Parathyroid adenoma (tissue), 2 donors: ENCODE measurements at regions not wholly inside any gene's neighbourhood (a gene's known extent, or its start where the extent isn't known, plus 50 kb on each side); places are given as distances from the start of the nearest gene placed in this dataset.

Source experiments
- H2AFZ ChIP-seq: fragments of 300-600 bp; sonication (generic); one replicate; pipeline ENCODE4 v1.7.0; 2017; ENCODE audit warnings: antibody characterized with exemption, mild to moderate bottlenecking
- H3K27ac ChIP-seq: fragments of 300-600 bp; sonication (generic); one replicate; pipeline ENCODE4 v1.7.0; 2017
- H3K27me3 ChIP-seq: fragments of 300-600 bp; sonication (generic); one replicate; pipeline ENCODE4 v1.7.0; 2017; ENCODE audit warnings: low read length; ENCODE audit not compliant: control insufficient read depth, insufficient read depth
- H3K36me3 ChIP-seq: fragments of 300-600 bp; sonication (generic); one replicate; pipeline ENCODE4 v1.7.0; 2017; ENCODE audit warnings: low read length; ENCODE audit not compliant: control insufficient read depth, insufficient read depth
- H3K4me1 ChIP-seq: fragments of 300-600 bp; sonication (generic); one replicate; pipeline ENCODE4 v1.7.0; 2017; ENCODE audit warnings: control low read depth
- H3K4me2 ChIP-seq: fragments of 300-600 bp; sonication (generic); one replicate; pipeline ENCODE4 v1.7.0; 2017; ENCODE audit warnings: low read length
- H3K4me3 ChIP-seq: fragments of 300-600 bp; sonication (generic); one replicate; pipeline ENCODE4 v1.7.0; 2017; ENCODE audit warnings: low read depth, low read length
- H3K79me2 ChIP-seq: fragments of 300-600 bp; sonication (generic); one replicate; pipeline ENCODE4 v1.7.0; 2017; ENCODE audit warnings: control low read depth
- H3K9ac ChIP-seq: fragments of 300-600 bp; sonication (generic); one replicate; pipeline ENCODE4 v1.7.0; 2017; ENCODE audit warnings: mild to moderate bottlenecking
- H3K9me3 ChIP-seq: fragments of 300-600 bp; sonication (generic); one replicate; pipeline ENCODE4 v1.7.0; 2017; ENCODE audit warnings: low read length; ENCODE audit not compliant: control insufficient read depth
- CTCF ChIP-seq: fragments of 300-600 bp; sonication (generic); IDR thresholded peaks from one replicate; pipeline ENCODE4 v1.7.0; 2017; ENCODE audit warnings: antibody characterized with exemption, mild to moderate bottlenecking
- donor health status: primary hyperparathyroidism.

- no peak overlapping the region for H2AFZ ChIP-seq
- H3K4me3 ChIP-seq = no peak overlapping the region
- no peaks in the 10 kb centered on the region for H3K79me2 ChIP-seq
- no peak overlapping the region for H3K4me2 ChIP-seq
- H3K4me1 ChIP-seq = no peaks in the 10 kb centered on the region
- H3K9ac ChIP-seq = no peak overlapping the region
- TF ChIP-seq CTCF = no peak
- no peaks in the 10 kb centered on the region for H3K27me3 ChIP-seq
- H3K27ac ChIP-seq = no peak overlapping the region
- no peaks in the 10 kb centered on the region for H3K9me3 ChIP-seq
- no peaks in the 10 kb centered on the region for H3K36me3 ChIP-seq
Measured at GRCh38 chr2:40540026-40540425, 88.1 kb upstream of the SLC8A1 start.

GRCh38 chr2:40543381-40543780 lies 91.5 kb upstream of the SLC8A1 start:
- H3K27me3 ChIP-seq = no peaks in the 10 kb centered on the region
- no peaks in the 10 kb centered on the region for H3K9me3 ChIP-seq
- H2AFZ ChIP-seq = no peak overlapping the region
- no peak overlapping the region for H3K4me2 ChIP-seq
- no peaks in the 10 kb centered on the region for H3K4me1 ChIP-seq
- H3K79me2 ChIP-seq = no peaks in the 10 kb centered on the region
- no peak overlapping the region for H3K9ac ChIP-seq
- no peak overlapping the region for H3K27ac ChIP-seq
- TF ChIP-seq CTCF = no peak
- H3K36me3 ChIP-seq = no peaks in the 10 kb centered on the region
- H3K4me3 ChIP-seq = no peak overlapping the region

- Histone ChIP-seq H3K4me3 (no peak overlapping the region), H2AFZ (no peak overlapping the region), H3K79me2 (no peaks in the 10 kb centered on the region), H3K9me3 (no peaks in the 10 kb centered on the region), H3K4me2 (no peak overlapping the region), H3K27me3 (no peaks in the 10 kb centered on the region), H3K9ac (no peak overlapping the region), H3K36me3 (no peaks in the 10 kb centered on the region), H3K4me1 (no peaks in the 10 kb centered on the region), H3K27ac (no peak overlapping the region)
- TF ChIP-seq CTCF = no peak
Measured at GRCh38 chr2:40544072-40544471, 92.2 kb upstream of the SLC8A1 start.

GRCh38 chr2:40545645-40546044 lies 93.8 kb upstream of the SLC8A1 start:
- no peak overlapping the region for H3K4me2 ChIP-seq
- H3K27me3 ChIP-seq = no peaks in the 10 kb centered on the region
- H3K36me3 ChIP-seq = no peaks in the 10 kb centered on the region
- no peaks in the 10 kb centered on the region for H3K4me1 ChIP-seq
- no peak for TF ChIP-seq CTCF
- H2AFZ ChIP-seq = no peak overlapping the region
- no peaks in the 10 kb centered on the region for H3K9me3 ChIP-seq
- H3K4me3 ChIP-seq = no peak overlapping the region
- H3K79me2 ChIP-seq = no peaks in the 10 kb centered on the region
- H3K27ac ChIP-seq = no peak overlapping the region
- H3K9ac ChIP-seq = no peak overlapping the region

GRCh38 chr2:40546439-40547191 lies 94.7 kb upstream of the SLC8A1 start:
- Histone ChIP-seq H2AFZ (no peak overlapping the region), H3K4me2 (no peak overlapping the region), H3K27me3 (no peaks in the 10 kb centered on the region), H3K9me3 (no peaks in the 10 kb centered on the region), H3K27ac (no peak overlapping the region), H3K79me2 (no peaks in the 10 kb centered on the region), H3K9ac (no peak overlapping the region), H3K4me3 (no peak overlapping the region), H3K36me3 (no peaks in the 10 kb centered on the region), H3K4me1 (no peaks in the 10 kb centered on the region)
- no peak for TF ChIP-seq CTCF
